A549 (cell line): ENCODE measurements at regions not wholly inside any gene's neighbourhood (a gene's known extent, or its start where the extent isn't known, plus 50 kb on each side); places are given as distances from the start of the nearest gene placed in this dataset.

Source experiments
- CBX2 ChIP-seq: fragments of 200-600 bp; sonication (generic); IDR thresholded peaks from 2 replicates; pipeline ENCODE4 v1.6.1; 2016; ENCODE audit warnings: low read depth, mild to moderate bottlenecking, borderline replicate concordance
- CEBPB ChIP-seq, 2 experiments: fragments of >200 bp in 1 of 2; sonication (Bioruptor Twin) in 1 of 2; formaldehyde crosslinking in 1 of 2; IDR thresholded peaks; 2 replicates each; pipeline ENCODE4 v1.6.1; 2012 to 2016
- KDM1A ChIP-seq: fragments of 200-600 bp; sonication (generic); IDR thresholded peaks from 2 replicates; pipeline ENCODE4 v1.6.1; 2016; ENCODE audit warnings: low read depth, mild to moderate bottlenecking
- PHF8 ChIP-seq: fragments of 200-600 bp; sonication (generic); IDR thresholded peaks from 2 replicates; pipeline ENCODE4 v1.6.1; 2016; ENCODE audit warnings: low read depth, mild to moderate bottlenecking, antibody characterized with exemption, moderate library complexity, borderline replicate concordance
- POLR2A ChIP-seq: IDR thresholded peaks from 2 replicates; pipeline ENCODE4 v1.6.1; 2012; ENCODE audit warnings: mild to moderate bottlenecking, low read length
- RARB ChIP-seq: fragments of 250-450 bp; sonication (Bioruptor Pico); IDR thresholded peaks from 2 replicates; pipeline ENCODE4 v1.8.0; 2021; ENCODE audit warnings: mild to moderate bottlenecking, moderate library complexity
- RFX5 ChIP-seq: fragments of 450-650 bp; IDR thresholded peaks from 2 replicates; pipeline ENCODE4 v1.7.1; 2014; ENCODE audit warnings: antibody characterized with exemption, mild to moderate bottlenecking, moderate library complexity
- TF ChIP-seq, protein P1 (sequence below): fragments of >200 bp; sonication (Bioruptor Twin); formaldehyde crosslinking; IDR thresholded peaks from 3 replicates; pipeline ENCODE4 v1.5.1; 2016
- TF ChIP-seq, protein P2 (sequence below): fragments of 200-600 bp; sonication (generic); IDR thresholded peaks from 2 replicates; pipeline ENCODE4 v1.6.1; 2016; ENCODE audit warnings: antibody characterized with exemption, mild to moderate bottlenecking, moderate library complexity

DNA sequence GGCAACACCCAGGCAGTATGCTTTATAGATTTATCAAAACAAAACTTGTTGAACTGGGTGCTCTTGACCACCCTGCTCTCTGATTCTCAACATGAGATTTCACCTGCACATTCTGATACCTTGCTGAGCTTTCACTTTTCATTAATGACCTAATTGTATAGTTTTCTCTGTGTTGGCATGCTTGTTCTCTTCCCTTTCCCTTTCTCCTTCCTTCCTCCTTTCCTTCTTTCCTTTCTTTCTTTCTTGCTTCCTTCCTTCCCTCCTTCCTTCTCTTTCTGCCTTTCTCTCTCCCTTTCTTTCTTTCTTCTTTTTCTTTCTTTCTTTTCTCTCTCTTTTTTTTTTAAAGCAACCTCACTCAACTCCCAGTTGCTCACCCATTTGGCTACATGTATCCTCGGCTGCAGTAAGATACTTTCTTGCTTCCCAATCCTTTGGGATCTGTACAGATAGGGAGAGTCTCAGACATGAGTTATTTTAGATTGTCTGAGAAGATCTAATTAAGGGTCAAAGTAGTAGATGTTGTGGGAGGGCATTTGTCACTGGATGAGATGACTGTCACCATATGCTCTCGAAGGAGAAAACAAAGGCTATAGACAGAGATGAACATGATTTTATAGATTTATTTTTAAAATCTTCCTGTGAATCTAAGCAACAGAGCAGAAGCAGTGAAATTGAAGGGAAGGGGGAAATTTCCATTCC is 458.0 kb downstream of the USP25 start:
- no peak for TF ChIP-seq POLR2A
- no peak for TF ChIP-seq RARB (CRISPR knock-in tag)
- TF ChIP-seq, protein P1, sequence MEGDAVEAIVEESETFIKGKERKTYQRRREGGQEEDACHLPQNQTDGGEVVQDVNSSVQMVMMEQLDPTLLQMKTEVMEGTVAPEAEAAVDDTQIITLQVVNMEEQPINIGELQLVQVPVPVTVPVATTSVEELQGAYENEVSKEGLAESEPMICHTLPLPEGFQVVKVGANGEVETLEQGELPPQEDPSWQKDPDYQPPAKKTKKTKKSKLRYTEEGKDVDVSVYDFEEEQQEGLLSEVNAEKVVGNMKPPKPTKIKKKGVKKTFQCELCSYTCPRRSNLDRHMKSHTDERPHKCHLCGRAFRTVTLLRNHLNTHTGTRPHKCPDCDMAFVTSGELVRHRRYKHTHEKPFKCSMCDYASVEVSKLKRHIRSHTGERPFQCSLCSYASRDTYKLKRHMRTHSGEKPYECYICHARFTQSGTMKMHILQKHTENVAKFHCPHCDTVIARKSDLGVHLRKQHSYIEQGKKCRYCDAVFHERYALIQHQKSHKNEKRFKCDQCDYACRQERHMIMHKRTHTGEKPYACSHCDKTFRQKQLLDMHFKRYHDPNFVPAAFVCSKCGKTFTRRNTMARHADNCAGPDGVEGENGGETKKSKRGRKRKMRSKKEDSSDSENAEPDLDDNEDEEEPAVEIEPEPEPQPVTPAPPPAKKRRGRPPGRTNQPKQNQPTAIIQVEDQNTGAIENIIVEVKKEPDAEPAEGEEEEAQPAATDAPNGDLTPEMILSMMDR, result no peak
- no peak for TF ChIP-seq CEBPB (IDR thresholded peaks at IDR 0.05)
- TF ChIP-seq PHF8, result no peak
- TF ChIP-seq, protein P2, sequence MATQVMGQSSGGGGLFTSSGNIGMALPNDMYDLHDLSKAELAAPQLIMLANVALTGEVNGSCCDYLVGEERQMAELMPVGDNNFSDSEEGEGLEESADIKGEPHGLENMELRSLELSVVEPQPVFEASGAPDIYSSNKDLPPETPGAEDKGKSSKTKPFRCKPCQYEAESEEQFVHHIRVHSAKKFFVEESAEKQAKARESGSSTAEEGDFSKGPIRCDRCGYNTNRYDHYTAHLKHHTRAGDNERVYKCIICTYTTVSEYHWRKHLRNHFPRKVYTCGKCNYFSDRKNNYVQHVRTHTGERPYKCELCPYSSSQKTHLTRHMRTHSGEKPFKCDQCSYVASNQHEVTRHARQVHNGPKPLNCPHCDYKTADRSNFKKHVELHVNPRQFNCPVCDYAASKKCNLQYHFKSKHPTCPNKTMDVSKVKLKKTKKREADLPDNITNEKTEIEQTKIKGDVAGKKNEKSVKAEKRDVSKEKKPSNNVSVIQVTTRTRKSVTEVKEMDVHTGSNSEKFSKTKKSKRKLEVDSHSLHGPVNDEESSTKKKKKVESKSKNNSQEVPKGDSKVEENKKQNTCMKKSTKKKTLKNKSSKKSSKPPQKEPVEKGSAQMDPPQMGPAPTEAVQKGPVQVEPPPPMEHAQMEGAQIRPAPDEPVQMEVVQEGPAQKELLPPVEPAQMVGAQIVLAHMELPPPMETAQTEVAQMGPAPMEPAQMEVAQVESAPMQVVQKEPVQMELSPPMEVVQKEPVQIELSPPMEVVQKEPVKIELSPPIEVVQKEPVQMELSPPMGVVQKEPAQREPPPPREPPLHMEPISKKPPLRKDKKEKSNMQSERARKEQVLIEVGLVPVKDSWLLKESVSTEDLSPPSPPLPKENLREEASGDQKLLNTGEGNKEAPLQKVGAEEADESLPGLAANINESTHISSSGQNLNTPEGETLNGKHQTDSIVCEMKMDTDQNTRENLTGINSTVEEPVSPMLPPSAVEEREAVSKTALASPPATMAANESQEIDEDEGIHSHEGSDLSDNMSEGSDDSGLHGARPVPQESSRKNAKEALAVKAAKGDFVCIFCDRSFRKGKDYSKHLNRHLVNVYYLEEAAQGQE, result no peak
- TF ChIP-seq KDM1A, result no peak
- TF ChIP-seq RFX5, result no peak
- no peak for TF ChIP-seq CBX2
